HEK293T (cell line): ENCODE measurements at regions not wholly inside any gene's neighbourhood (a gene's known extent, or its start where the extent isn't known, plus 50 kb on each side); places are given as distances from the start of the nearest gene placed in this dataset.

Experiments used
- CTBP1 ChIP-seq: fragments of 450-650 bp; IDR thresholded peaks from 2 replicates; pipeline ENCODE4 v1.6.1; 2016; ENCODE audit warnings: borderline replicate concordance
- FOXA1 ChIP-seq: fragments of 450-650 bp; IDR thresholded peaks from 2 replicates; pipeline ENCODE4 v1.6.1; 2016; ENCODE audit warnings: mild to moderate bottlenecking
- FOXK2 ChIP-seq: fragments of 450-650 bp; IDR thresholded peaks from 2 replicates; pipeline ENCODE4 v1.6.1; 2016; ENCODE audit warnings: mild to moderate bottlenecking
- L3MBTL2 ChIP-seq: fragments of 450-650 bp; conservative IDR thresholded peaks from 2 replicates; pipeline ENCODE4 v1.6.1; 2016; ENCODE audit warnings: mild to moderate bottlenecking
- SP1 ChIP-seq: fragments of 450-650 bp; IDR thresholded peaks from 2 replicates; pipeline ENCODE4 v1.6.1; 2017
- SUZ12 ChIP-seq: fragments of 450-650 bp; IDR thresholded peaks from 2 replicates; pipeline ENCODE4 v1.6.1; 2016; ENCODE audit warnings: mild to moderate bottlenecking

- no peak for TF ChIP-seq SP1
- TF ChIP-seq FOXK2, result no peak
- TF ChIP-seq SUZ12, result no peak
- no peak for TF ChIP-seq FOXA1
- no peak for TF ChIP-seq L3MBTL2
- no peak for TF ChIP-seq CTBP1
Observed at GRCh38 chr4:189807031-189807430, 133.6 kb upstream of the FRG1 start.
